ENCODE measurements at regions not wholly inside any gene's neighbourhood (a gene's known extent, or its start where the extent isn't known, plus 50 kb on each side); places are given as distances from the start of the nearest gene placed in this dataset.

GRCh38 chrX:115402299-115402698 is 112.8 kb downstream of the LUZP4 start (continued):
- no peak for TF ChIP-seq ETV6 (CRISPR knock-in tag; IDR thresholded peaks at IDR 0.05)

DNA sequence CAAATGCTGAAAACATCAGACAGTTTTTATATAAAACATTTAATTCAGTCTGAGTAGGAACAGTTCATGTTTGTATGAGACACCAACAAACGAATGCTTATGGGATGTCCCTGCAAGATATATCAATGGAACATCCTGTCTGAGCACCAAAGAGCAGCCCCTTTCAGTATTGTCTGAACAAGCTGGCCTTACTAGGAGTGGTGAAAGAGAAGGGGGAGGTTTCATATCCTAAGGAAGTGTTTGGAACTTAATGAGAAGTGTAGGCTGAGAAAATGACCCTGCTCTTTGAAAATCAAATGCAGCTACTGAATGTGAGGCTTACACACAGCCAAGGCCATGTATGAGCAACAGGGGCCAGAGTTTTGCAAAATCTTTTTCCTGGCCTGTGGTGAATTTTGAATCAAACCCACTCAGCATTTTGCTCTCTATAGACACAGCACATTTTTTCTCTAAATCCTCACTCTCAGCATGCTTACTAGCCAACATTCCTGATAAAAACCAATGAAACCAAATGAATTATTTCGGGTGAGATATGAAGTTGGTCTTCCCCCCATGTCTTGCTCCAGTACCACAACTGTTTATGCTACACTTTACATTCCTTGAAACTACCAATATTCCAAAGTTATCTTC is 119.4 kb downstream of the LUZP4 start:
- POLR2A ChIA-PET = no interaction called here
- H3K9me3 Mint-ChIP-seq = no peaks in the 10 kb centered on the region

More for the DNA sequence above, 119.4 kb downstream of the LUZP4 start:
- no peaks in the 10 kb centered on the region for H3K27me3 Mint-ChIP-seq (ENCODE audit: low read depth)
- H3K4me1 Mint-ChIP-seq = no peaks in the 10 kb centered on the region
- H3K36me3 Mint-ChIP-seq = no peaks in the 10 kb centered on the region
- TF ChIP-seq E2F1 (CRISPR knock-in tag; IDR thresholded peaks at IDR 0.05) (no peak), ZNF263 (CRISPR knock-in tag; IDR thresholded peaks at IDR 0.05; ENCODE audit: low read depth) (no peak), ELF4 (CRISPR knock-in tag; IDR thresholded peaks at IDR 0.05; ENCODE audit: low read depth) (no peak), NFYB (CRISPR knock-in tag; conservative IDR thresholded peaks at IDR 0.05; ENCODE audit: low read depth) (no peak), NR1H2 (CRISPR knock-in tag; IDR thresholded peaks at IDR 0.05) (no peak), IRF2 (CRISPR knock-in tag; IDR thresholded peaks at IDR 0.05; ENCODE audit: borderline replicate concordance, low read depth) (no peak), CBFB (CRISPR knock-in tag; IDR thresholded peaks at IDR 0.05; ENCODE audit: low read depth) (no peak), JAZF1 (CRISPR knock-in tag; IDR thresholded peaks at IDR 0.05) (no peak), HMGXB4 (CRISPR knock-in tag; IDR thresholded peaks at IDR 0.05) (no peak), ZNF219 (CRISPR knock-in tag; IDR thresholded peaks at IDR 0.05; ENCODE audit: borderline replicate concordance) (no peak), KAT7 (CRISPR knock-in tag; IDR thresholded peaks at IDR 0.05; ENCODE audit: borderline replicate concordance) (no peak), AFF4 (CRISPR knock-in tag; IDR thresholded peaks at IDR 0.05; ENCODE audit: borderline replicate concordance) (no peak), MXD4 (CRISPR knock-in tag; IDR thresholded peaks at IDR 0.05; ENCODE audit: borderline replicate concordance) (no peak), SMAD4 (CRISPR knock-in tag; IDR thresholded peaks at IDR 0.05) (no peak)
- TF ChIP-seq, protein P1, sequence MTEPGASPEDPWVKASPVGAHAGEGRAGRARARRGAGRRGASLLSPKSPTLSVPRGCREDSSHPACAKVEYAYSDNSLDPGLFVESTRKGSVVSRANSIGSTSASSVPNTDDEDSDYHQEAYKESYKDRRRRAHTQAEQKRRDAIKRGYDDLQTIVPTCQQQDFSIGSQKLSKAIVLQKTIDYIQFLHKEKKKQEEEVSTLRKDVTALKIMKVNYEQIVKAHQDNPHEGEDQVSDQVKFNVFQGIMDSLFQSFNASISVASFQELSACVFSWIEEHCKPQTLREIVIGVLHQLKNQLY (CRISPR knock-in tag; IDR thresholded peaks at IDR 0.05) = no peak
- TF ChIP-seq, protein P2, sequence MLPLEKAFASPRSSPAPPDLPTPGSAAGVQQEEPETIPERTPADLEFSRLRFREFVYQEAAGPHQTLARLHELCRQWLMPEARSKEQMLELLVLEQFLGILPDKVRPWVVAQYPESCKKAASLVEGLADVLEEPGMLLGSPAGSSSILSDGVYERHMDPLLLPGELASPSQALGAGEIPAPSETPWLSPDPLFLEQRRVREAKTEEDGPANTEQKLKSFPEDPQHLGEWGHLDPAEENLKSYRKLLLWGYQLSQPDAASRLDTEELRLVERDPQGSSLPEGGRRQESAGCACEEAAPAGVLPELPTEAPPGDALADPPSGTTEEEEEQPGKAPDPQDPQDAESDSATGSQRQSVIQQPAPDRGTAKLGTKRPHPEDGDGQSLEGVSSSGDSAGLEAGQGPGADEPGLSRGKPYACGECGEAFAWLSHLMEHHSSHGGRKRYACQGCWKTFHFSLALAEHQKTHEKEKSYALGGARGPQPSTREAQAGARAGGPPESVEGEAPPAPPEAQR (CRISPR knock-in tag; IDR thresholded peaks at IDR 0.05) = no peak
- TF ChIP-seq, protein P3, sequence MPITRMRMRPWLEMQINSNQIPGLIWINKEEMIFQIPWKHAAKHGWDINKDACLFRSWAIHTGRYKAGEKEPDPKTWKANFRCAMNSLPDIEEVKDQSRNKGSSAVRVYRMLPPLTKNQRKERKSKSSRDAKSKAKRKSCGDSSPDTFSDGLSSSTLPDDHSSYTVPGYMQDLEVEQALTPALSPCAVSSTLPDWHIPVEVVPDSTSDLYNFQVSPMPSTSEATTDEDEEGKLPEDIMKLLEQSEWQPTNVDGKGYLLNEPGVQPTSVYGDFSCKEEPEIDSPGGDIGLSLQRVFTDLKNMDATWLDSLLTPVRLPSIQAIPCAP (CRISPR knock-in tag; IDR thresholded peaks at IDR 0.05) = no peak
- TF ChIP-seq, protein P4, sequence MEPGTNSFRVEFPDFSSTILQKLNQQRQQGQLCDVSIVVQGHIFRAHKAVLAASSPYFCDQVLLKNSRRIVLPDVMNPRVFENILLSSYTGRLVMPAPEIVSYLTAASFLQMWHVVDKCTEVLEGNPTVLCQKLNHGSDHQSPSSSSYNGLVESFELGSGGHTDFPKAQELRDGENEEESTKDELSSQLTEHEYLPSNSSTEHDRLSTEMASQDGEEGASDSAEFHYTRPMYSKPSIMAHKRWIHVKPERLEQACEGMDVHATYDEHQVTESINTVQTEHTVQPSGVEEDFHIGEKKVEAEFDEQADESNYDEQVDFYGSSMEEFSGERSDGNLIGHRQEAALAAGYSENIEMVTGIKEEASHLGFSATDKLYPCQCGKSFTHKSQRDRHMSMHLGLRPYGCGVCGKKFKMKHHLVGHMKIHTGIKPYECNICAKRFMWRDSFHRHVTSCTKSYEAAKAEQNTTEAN (CRISPR knock-in tag; IDR thresholded peaks at IDR 0.05) = no peak
- no peak for DNase-seq (ENCODE audit: low spot score)
- H3K4me3 Mint-ChIP-seq = no peak overlapping the region
- no peak overlapping the region for H3K27ac Mint-ChIP-seq
- CTCF ChIA-PET = no interaction called here
- ATAC-seq = no peak

Measured in WTC11 (cell line).